ENCODE measurements at regions not wholly inside any gene's neighbourhood (a gene's known extent, or its start where the extent isn't known, plus 50 kb on each side); places are given as distances from the start of the nearest gene placed in this dataset.

DNA sequence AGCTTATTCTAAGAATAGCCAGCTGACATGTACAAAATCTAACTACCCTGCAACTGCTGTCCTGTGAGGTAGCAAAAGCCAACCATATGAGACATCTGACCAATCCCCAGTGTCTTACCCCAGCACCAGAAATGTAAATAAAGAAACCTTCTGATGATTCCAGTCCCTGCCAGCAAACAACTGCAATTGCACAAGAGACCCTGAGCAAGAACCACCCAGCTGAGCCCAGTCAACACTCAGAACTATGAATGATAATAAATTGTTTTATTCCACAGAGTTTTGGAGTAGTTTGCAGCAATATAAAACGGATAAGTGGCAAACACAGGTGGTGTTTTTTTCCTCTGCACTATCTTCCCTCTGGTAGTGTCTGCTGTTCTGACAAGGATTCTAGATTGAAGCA is 94.9 kb downstream of the ERCC5 start:
- Histone ChIP-seq H3K4me2 (ENCODE audit: insufficient read depth, low read length, poor library complexity, severe bottlenecking) (no peak overlapping the region), H3K18ac (ENCODE audit: low read length) (no peak overlapping the region), H4K8ac (ENCODE audit: low read depth, low read length) (no peak overlapping the region), H2AFZ (ENCODE audit: low read length) (no peak overlapping the region), H3K9me3 (replicated peaks in 1 of 2; ENCODE audit: control insufficient read depth in 2 of 2, insufficient read depth in 1 of 2, low read depth in 1 of 2, low read length in 2 of 2) (peaks cover 0 to 2% of the 10 kb centered on the region in 2 donors), H3K14ac (ENCODE audit: low read length) (no peak overlapping the region), H3K4ac (ENCODE audit: low read length) (no peak overlapping the region), H2BK5ac (ENCODE audit: low read length) (no peak overlapping the region), H2BK12ac (ENCODE audit: low read length) (no peak overlapping the region), H2BK15ac (ENCODE audit: low read length) (no peak overlapping the region), H3K23ac (ENCODE audit: low read depth, low read length, poor library complexity) (no peak overlapping the region), H3K27me3 (ENCODE audit: control insufficient read depth in 3 of 3, insufficient read depth in 3 of 3, low read depth in 1 of 3, low read length in 3 of 3) (no peaks in the 10 kb centered on the region), H3K36me3 (replicated peaks in 1 of 2; ENCODE audit: control insufficient read depth in 2 of 2, insufficient read depth in 2 of 2, low read length in 2 of 2) (no peaks in the 10 kb centered on the region), H4K91ac (ENCODE audit: low read depth, low read length, poor library complexity) (no peak overlapping the region), H3K27ac (replicated peaks; ENCODE audit: low read length) (no peak overlapping the region), H3K9ac (ENCODE audit: low read depth, low read length, poor library complexity) (no peak overlapping the region), H3K4me1 (ENCODE audit: control insufficient read depth in 2 of 2, insufficient read depth in 1 of 2, low read depth in 1 of 2, low read length in 2 of 2) (peaks cover 0 to 2% of the 10 kb centered on the region in 2 donors), H3K4me3 (ENCODE audit: low read length in 2 of 2) (no peak overlapping the region), H2AK5ac (ENCODE audit: low read depth, low read length) (no peak overlapping the region), H2BK120ac (ENCODE audit: low read depth, low read length) (no peak overlapping the region), H3K79me1 (ENCODE audit: low read depth, low read length) (no peaks in the 10 kb centered on the region)
- WGBS, 2 donors (ENCODE audit: extremely low coverage in 2 of 2, insufficient read length in 2 of 2, insufficient replicate concordance in 1 of 2) = no CpG with 5 or more reads among the region's 1 CpG
- no peak for DNase-seq (ENCODE audit: low spot score)

DNA sequence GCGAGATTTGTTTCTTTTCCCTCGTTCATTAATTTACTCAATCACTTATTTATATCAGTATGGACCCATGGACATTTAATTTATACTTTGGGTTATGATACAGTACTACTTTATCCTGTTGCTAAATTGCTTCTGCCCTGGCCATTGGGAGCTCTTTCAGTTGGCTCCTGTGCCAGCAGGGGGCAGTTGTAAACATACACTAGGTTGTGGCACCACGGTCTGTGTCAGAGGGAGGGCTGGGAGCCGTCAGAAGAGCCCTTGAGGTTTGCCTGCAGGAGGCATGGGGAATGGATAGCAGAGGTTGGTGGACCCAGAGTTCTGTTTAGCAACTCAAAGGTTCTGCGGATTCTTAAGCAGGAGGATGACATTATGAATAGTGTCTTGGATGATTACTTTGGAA is 94.3 kb downstream of the ERCC5 start:
- H2AFZ ChIP-seq (ENCODE audit: low read length) = no peak overlapping the region
- no peaks in the 10 kb centered on the region for H3K79me1 ChIP-seq (ENCODE audit: low read depth, low read length)
- no peak overlapping the region for H3K27ac ChIP-seq (replicated peaks; ENCODE audit: low read length)
- H2BK5ac ChIP-seq (ENCODE audit: low read length) = no peak overlapping the region
- no peak overlapping the region for H3K4ac ChIP-seq (ENCODE audit: low read length)
- H3K4me2 ChIP-seq (ENCODE audit: insufficient read depth, low read length, poor library complexity, severe bottlenecking) = no peak overlapping the region
- H3K4me3 ChIP-seq (ENCODE audit: low read length in 2 of 2) = no peak overlapping the region
- H3K4me1 ChIP-seq (ENCODE audit: control insufficient read depth in 2 of 2, insufficient read depth in 1 of 2, low read depth in 1 of 2, low read length in 2 of 2) = peaks cover 0 to 2% of the 10 kb centered on the region in 2 donors
- no peaks in the 10 kb centered on the region for H3K27me3 ChIP-seq (ENCODE audit: control insufficient read depth in 3 of 3, insufficient read depth in 3 of 3, low read depth in 1 of 3, low read length in 3 of 3)
- H2BK120ac ChIP-seq (ENCODE audit: low read depth, low read length) = no peak overlapping the region
- H3K36me3 ChIP-seq (replicated peaks in 1 of 2; ENCODE audit: control insufficient read depth in 2 of 2, insufficient read depth in 2 of 2, low read length in 2 of 2) = no peaks in the 10 kb centered on the region
- no peak overlapping the region for H3K23ac ChIP-seq (ENCODE audit: low read depth, low read length, poor library complexity)
- H4K8ac ChIP-seq (ENCODE audit: low read depth, low read length) = no peak overlapping the region
- no peak overlapping the region for H3K14ac ChIP-seq (ENCODE audit: low read length)
- H4K91ac ChIP-seq (ENCODE audit: low read depth, low read length, poor library complexity) = no peak overlapping the region
- H2BK15ac ChIP-seq (ENCODE audit: low read length) = no peak overlapping the region
- H2AK5ac ChIP-seq (ENCODE audit: low read depth, low read length) = no peak overlapping the region
- H3K9me3 ChIP-seq (replicated peaks in 1 of 2; ENCODE audit: control insufficient read depth in 2 of 2, insufficient read depth in 1 of 2, low read depth in 1 of 2, low read length in 2 of 2) = peaks cover 0 to 2% of the 10 kb centered on the region in 2 donors
- DNase-seq (ENCODE audit: low spot score) = no peak
- H3K18ac ChIP-seq (ENCODE audit: low read length) = no peak overlapping the region
- no peak overlapping the region for H2BK12ac ChIP-seq (ENCODE audit: low read length)
- WGBS, 2 donors (ENCODE audit: extremely low coverage in 2 of 2, insufficient read length in 2 of 2, insufficient replicate concordance in 1 of 2) = no CpG with 5 or more reads among the region's 5 CpGs
- H3K9ac ChIP-seq (ENCODE audit: low read depth, low read length, poor library complexity) = no peak overlapping the region

DNA sequence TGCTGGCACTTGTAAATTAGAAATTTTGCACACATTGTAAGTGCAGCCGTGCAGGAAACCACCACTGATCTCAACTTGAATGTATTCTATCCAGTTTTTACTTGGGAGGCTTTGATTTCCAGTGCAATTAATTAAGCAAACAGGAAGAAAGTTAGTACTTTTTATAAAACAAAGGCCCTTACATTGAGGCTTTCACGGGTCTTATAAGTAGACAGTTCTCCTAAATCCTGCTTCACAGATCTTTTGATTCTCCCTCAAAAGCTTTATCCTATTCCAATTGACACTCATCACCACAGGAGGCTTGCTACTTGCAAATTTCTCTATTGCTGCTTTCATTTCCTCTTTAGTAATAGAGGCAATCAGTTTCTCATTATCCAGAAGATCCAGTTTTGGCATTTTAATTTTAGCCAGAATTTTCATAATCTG is 90.1 kb downstream of the ERCC5 start:
- Histone ChIP-seq H3K27ac (replicated peaks; ENCODE audit: low read length) (no peak overlapping the region), H3K79me1 (ENCODE audit: low read depth, low read length) (no peaks in the 10 kb centered on the region), H3K4me2 (ENCODE audit: insufficient read depth, low read length, poor library complexity, severe bottlenecking) (no peak overlapping the region), H2BK15ac (ENCODE audit: low read length) (no peak overlapping the region), H3K4me1 (ENCODE audit: control insufficient read depth in 2 of 2, insufficient read depth in 1 of 2, low read depth in 1 of 2, low read length in 2 of 2) (peaks cover 0 to 2% of the 10 kb centered on the region in 2 donors), H2BK12ac (ENCODE audit: low read length) (no peak overlapping the region), H3K14ac (ENCODE audit: low read length) (no peak overlapping the region), H2BK5ac (ENCODE audit: low read length) (no peak overlapping the region), H3K4me3 (ENCODE audit: low read length in 2 of 2) (no peak overlapping the region), H3K9me3 (replicated peaks in 1 of 2; ENCODE audit: control insufficient read depth in 2 of 2, insufficient read depth in 1 of 2, low read depth in 1 of 2, low read length in 2 of 2) (peaks cover 0 to 2% of the 10 kb centered on the region in 2 donors), H3K18ac (ENCODE audit: low read length) (no peak overlapping the region), H3K9ac (ENCODE audit: low read depth, low read length, poor library complexity) (no peak overlapping the region), H4K91ac (ENCODE audit: low read depth, low read length, poor library complexity) (no peak overlapping the region), H3K36me3 (replicated peaks in 1 of 2; ENCODE audit: control insufficient read depth in 2 of 2, insufficient read depth in 2 of 2, low read length in 2 of 2) (no peaks in the 10 kb centered on the region), H2AK5ac (ENCODE audit: low read depth, low read length) (no peak overlapping the region), H3K4ac (ENCODE audit: low read length) (no peak overlapping the region), H3K27me3 (ENCODE audit: control insufficient read depth in 3 of 3, insufficient read depth in 3 of 3, low read depth in 1 of 3, low read length in 3 of 3) (no peaks in the 10 kb centered on the region), H4K8ac (ENCODE audit: low read depth, low read length) (no peak overlapping the region), H3K23ac (ENCODE audit: low read depth, low read length, poor library complexity) (no peak overlapping the region), H2BK120ac (ENCODE audit: low read depth, low read length) (no peak overlapping the region), H2AFZ (ENCODE audit: low read length) (no peak overlapping the region)
- no CpG with 5 or more reads among the region's 2 CpGs for whole genome bisulfite sequencing, 2 donors (ENCODE audit: extremely low coverage in 2 of 2, insufficient read length in 2 of 2, insufficient replicate concordance in 1 of 2)
- no peak for DNase-seq (ENCODE audit: low spot score)

DNA sequence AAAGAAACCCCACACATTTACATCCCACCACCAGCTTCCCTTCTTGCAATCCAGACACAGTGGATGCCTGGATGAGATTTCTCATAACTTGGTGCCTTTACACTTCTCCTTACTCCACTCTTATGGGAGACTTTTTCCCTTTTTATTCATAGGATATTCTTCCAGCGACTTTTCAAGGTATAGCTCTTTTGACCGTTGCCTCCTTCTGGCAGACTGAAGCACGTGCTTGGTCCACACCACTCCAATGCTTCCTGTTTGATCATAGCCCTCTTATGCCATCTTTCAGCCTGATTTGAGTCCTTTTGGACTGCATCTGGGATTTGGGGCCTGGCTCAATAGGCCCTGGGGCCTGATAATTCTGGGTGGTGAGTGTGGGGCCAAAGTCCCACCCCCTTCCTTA is 87.7 kb downstream of the ERCC5 start:
- H3K27me3 ChIP-seq (ENCODE audit: control insufficient read depth in 3 of 3, insufficient read depth in 3 of 3, low read depth in 1 of 3, low read length in 3 of 3) = no peaks in the 10 kb centered on the region
- no peak overlapping the region for H2AFZ ChIP-seq (ENCODE audit: low read length)
- no peak overlapping the region for H2BK120ac ChIP-seq (ENCODE audit: low read depth, low read length)
- DNase-seq (ENCODE audit: low spot score) = no peak
- H2AK5ac ChIP-seq (ENCODE audit: low read depth, low read length) = no peak overlapping the region
- no peak overlapping the region for H3K18ac ChIP-seq (ENCODE audit: low read length)
- no peaks in the 10 kb centered on the region for H3K79me1 ChIP-seq (ENCODE audit: low read depth, low read length)
- H4K8ac ChIP-seq (ENCODE audit: low read depth, low read length) = no peak overlapping the region
- peaks cover 0 to 2% of the 10 kb centered on the region in 2 donors for H3K9me3 ChIP-seq (replicated peaks in 1 of 2; ENCODE audit: control insufficient read depth in 2 of 2, insufficient read depth in 1 of 2, low read depth in 1 of 2, low read length in 2 of 2)
- no peaks in the 10 kb centered on the region for H3K36me3 ChIP-seq (replicated peaks in 1 of 2; ENCODE audit: control insufficient read depth in 2 of 2, insufficient read depth in 2 of 2, low read length in 2 of 2)
- H3K4me3 ChIP-seq (ENCODE audit: low read length in 2 of 2) = no peak overlapping the region
- WGBS, 2 donors (ENCODE audit: extremely low coverage in 2 of 2, insufficient read length in 2 of 2, insufficient replicate concordance in 1 of 2) = no CpG with 5 or more reads among the region's 3 CpGs
- no peak overlapping the region for H3K27ac ChIP-seq (replicated peaks; ENCODE audit: low read length)
- no peak overlapping the region for H3K4me2 ChIP-seq (ENCODE audit: insufficient read depth, low read length, poor library complexity, severe bottlenecking)
- H2BK5ac ChIP-seq (ENCODE audit: low read length) = no peak overlapping the region
- H3K4ac ChIP-seq (ENCODE audit: low read length) = no peak overlapping the region
- H2BK15ac ChIP-seq (ENCODE audit: low read length) = no peak overlapping the region
- H3K9ac ChIP-seq (ENCODE audit: low read depth, low read length, poor library complexity) = no peak overlapping the region
- H3K23ac ChIP-seq (ENCODE audit: low read depth, low read length, poor library complexity) = no peak overlapping the region
- no peak overlapping the region for H2BK12ac ChIP-seq (ENCODE audit: low read length)
- no peak overlapping the region for H4K91ac ChIP-seq (ENCODE audit: low read depth, low read length, poor library complexity)
- no peak overlapping the region for H3K14ac ChIP-seq (ENCODE audit: low read length)
- H3K4me1 ChIP-seq (ENCODE audit: control insufficient read depth in 2 of 2, insufficient read depth in 1 of 2, low read depth in 1 of 2, low read length in 2 of 2) = peaks cover 0 to 4% of the 10 kb centered on the region in 2 donors

All from neuronal stem cell (in vitro differentiated cells).